ENCODE measurements at regions not wholly inside any gene's neighbourhood (a gene's known extent, or its start where the extent isn't known, plus 50 kb on each side); places are given as distances from the start of the nearest gene placed in this dataset.

GRCh38 chr1:185598332-185598731 lies 135.9 kb upstream of the HMCN1 start:
- H3K27ac ChIP-seq = no peak overlapping the region

DNA sequence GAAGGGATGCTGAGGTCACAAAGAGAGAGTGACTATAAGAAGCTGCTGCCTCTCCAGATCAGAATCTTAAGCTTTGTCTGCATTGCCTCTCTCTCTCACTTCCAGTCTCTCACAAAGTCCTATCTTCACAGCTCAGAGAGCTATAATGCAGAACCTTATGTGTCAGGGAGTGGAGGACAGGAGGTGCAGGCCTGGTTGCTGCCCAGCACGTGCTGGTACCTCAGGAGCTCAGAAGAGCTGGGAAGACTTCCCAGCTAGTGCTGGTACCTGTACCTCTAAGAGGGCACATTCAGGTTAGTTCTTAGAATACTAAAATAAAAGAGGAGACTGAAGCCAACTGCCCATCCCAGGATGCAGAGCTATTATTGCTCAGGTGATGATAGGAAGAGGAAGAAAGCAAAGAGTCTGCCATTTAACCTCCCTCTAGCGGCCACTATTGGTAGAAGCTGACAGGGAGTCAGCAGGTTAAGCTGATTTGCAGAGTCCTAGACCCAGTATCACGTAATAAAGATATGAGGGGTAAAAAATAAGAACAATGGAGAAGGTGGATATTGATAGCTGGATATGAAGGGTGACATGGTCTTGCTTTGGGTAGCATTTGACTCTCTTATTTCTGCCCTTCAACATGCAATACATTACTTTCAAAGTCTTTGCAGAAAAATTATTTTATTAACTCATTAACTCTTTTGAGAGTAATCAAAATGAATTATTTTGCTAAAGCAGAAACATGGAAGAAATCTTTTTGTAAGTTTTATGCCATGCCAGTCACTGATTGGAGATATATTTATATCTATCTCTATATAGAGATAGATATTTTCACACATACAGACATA lies 138.1 kb upstream of the HMCN1 start:
- H3K27ac ChIP-seq = no peak overlapping the region
- TF ChIP-seq ZFX (IDR thresholded peaks at IDR 0.05) (no peak), CTCF (conservative IDR thresholded peaks at IDR 0.05) (peak; percentile 91)

More at GRCh38 chr1:185598332-185598731, 135.9 kb upstream of the HMCN1 start:
- TF ChIP-seq ZFX (IDR thresholded peaks at IDR 0.05) = no peak
- TF ChIP-seq CTCF (conservative IDR thresholded peaks at IDR 0.05) = no peak

DNA sequence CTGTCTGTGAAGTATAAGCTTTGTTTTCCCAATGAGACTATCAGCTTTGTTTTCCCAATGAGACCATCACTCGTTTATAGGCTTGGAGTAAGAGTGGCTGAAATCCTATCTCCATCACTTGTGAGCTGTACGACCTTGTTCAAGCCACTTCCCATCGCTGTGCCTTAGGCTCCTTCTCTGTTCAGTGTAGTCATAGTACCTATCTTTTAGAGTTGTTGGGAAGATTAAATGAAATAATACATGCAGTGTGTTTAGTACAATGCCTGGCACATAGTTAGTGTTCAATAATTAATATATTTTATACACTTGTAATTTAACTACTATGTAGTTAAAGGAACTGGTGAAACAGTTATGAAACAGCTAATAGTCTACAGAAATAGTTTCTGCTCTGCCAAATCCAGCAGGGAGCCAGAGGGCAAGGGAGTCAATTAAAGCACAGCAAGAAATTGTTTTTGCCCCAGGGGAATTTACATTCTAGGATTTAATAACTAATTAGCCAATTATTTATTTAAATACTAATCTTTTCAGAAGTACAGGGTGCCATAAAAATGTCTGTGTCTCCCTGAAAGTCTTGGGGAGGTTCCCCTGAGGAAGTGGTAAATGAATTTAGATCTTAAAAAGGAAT lies 139.3 kb upstream of the HMCN1 start:
- no peak overlapping the region for H3K27ac ChIP-seq
- TF ChIP-seq ZFX (IDR thresholded peaks at IDR 0.05) (no peak), CTCF (conservative IDR thresholded peaks at IDR 0.05) (no peak)

- TF ChIP-seq ZFX (IDR thresholded peaks at IDR 0.05) (no peak), CTCF (conservative IDR thresholded peaks at IDR 0.05) (no peak)
Observed at GRCh38 chr1:185593271-185593670, 140.9 kb upstream of the HMCN1 start.

GRCh38 chr1:185585770-185586169 lies 148.4 kb upstream of the HMCN1 start:
- H3K27ac ChIP-seq = peak overlapping the region; percentile 2; the same call in 1 of the 2 replicates
- TF ChIP-seq CTCF (conservative IDR thresholded peaks at IDR 0.05) (no peak), ZFX (IDR thresholded peaks at IDR 0.05) (no peak)

More at GRCh38 chr1:185593271-185593670, 140.9 kb upstream of the HMCN1 start:
- H3K27ac ChIP-seq = no peak overlapping the region

DNA sequence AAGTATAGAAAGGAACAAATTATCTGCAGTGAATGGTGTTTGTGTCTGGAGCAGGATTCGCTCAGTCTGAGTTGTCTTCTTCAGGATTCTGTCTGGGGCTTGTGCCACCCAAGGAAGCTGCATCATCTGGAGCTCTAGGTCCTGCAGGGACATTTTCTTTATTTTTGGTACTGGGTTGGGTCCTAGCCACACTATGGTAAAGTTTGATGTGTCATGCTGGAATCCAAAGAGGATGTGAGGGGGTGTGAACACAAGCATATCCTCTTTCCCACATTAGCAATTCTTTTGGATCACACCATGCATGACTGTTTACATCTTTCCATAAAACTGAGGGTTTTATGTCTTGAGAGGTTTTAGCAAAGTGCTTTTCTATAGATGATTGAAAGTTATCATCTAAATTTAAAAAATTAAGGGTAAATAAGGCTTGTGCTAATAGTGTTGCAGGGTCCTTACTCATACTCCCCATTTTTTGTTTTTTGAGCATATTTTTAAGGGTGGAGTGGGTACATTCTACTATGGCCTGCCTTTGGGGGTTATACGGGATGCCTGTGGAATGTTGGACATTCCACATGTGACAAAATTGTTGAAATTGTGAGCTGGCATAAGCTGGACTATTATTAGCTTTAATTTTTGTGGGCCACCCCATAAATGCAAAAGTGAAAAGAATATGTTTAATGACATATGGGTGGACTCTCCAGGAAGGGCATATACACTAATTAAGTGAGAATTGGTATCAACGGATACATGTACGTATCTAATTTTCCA lies 152.0 kb upstream of the HMCN1 start:
- TF ChIP-seq ZFX (IDR thresholded peaks at IDR 0.05) = no peak
- TF ChIP-seq CTCF (conservative IDR thresholded peaks at IDR 0.05) = no peak
- H3K27ac ChIP-seq = no peak overlapping the region

All from C4-2B (cell line).